Loucy (cell line): ENCODE measurements at regions not wholly inside any gene's neighbourhood (a gene's known extent, or its start where the extent isn't known, plus 50 kb on each side); places are given as distances from the start of the nearest gene placed in this dataset.

Experiments
- H2AFZ ChIP-seq: fragments of 200-600 bp; sonication (generic); 2 replicates; pipeline ENCODE4 v1.6.0; 2016; ENCODE audit warnings: antibody characterized with exemption, mild to moderate bottlenecking, low read length, moderate library complexity
- H3F3A ChIP-seq: fragments of 200-600 bp; 2 replicates; pipeline ENCODE4 v1.6.0; 2016; ENCODE audit warnings: antibody characterized with exemption, low read depth, mild to moderate bottlenecking
- H3K27me3 ChIP-seq: fragments of 200-600 bp; sonication (generic); 2 replicates; pipeline ENCODE4 v1.6.1; 2014; ENCODE audit warnings: low read length, mild to moderate bottlenecking; ENCODE audit not compliant: insufficient read depth, poor library complexity, severe bottlenecking
- H3K36me3 ChIP-seq: fragments of 200-600 bp; sonication (generic); 2 replicates; pipeline ENCODE4 v1.6.1; 2016; ENCODE audit warnings: low read length; ENCODE audit not compliant: insufficient read depth
- H3K4me1 ChIP-seq: fragments of 200-600 bp; sonication (generic); 2 replicates; pipeline ENCODE4 v1.5.1; 2014; ENCODE audit warnings: low read length, mild to moderate bottlenecking; ENCODE audit not compliant: insufficient read depth, poor library complexity, severe bottlenecking
- H3K4me2 ChIP-seq: fragments of 200-600 bp; sonication (generic); 2 replicates; pipeline ENCODE4 v1.6.0; 2014; ENCODE audit warnings: antibody characterized with exemption, low read length, low read depth, mild to moderate bottlenecking; ENCODE audit not compliant: poor library complexity, severe bottlenecking
- H3K4me3 ChIP-seq: fragments of 200-600 bp; sonication (generic); 2 replicates; pipeline ENCODE4 v1.5.1; 2014; ENCODE audit warnings: low read length, mild to moderate bottlenecking, mixed read lengths; ENCODE audit not compliant: poor library complexity, severe bottlenecking
- H3K79me2 ChIP-seq: fragments of 200-600 bp; sonication (generic); 2 replicates; pipeline ENCODE4 v1.6.1; 2014; ENCODE audit warnings: low read length; ENCODE audit not compliant: insufficient read depth
- H3K9ac ChIP-seq: fragments of 200-600 bp; sonication (generic); 2 replicates; pipeline ENCODE4 v1.6.0; 2014; ENCODE audit warnings: mild to moderate bottlenecking, low read depth, low read length, moderate library complexity; ENCODE audit not compliant: poor library complexity, severe bottlenecking
- H3K9me2 ChIP-seq: fragments of 200-600 bp; sonication (generic); replicated peaks from 2 replicates; pipeline ENCODE4 v1.6.1; 2016; ENCODE audit warnings: low read depth, low read length, mixed read lengths
- H3K9me3 ChIP-seq: fragments of 200-600 bp; sonication (generic); 2 replicates; pipeline ENCODE4 v1.6.1; 2014; ENCODE audit warnings: mild to moderate bottlenecking, antibody characterized with exemption, low read length, low read depth; ENCODE audit not compliant: insufficient read depth
- H4K20me1 ChIP-seq: fragments of 200-600 bp; sonication (generic); 2 replicates; pipeline ENCODE4 v1.6.0; 2014; ENCODE audit warnings: antibody characterized with exemption, low read length, mild to moderate bottlenecking; ENCODE audit not compliant: insufficient read depth, poor library complexity, severe bottlenecking
- EZH2phosphoT487 ChIP-seq: fragments of 200-600 bp; IDR thresholded peaks from 2 replicates; pipeline ENCODE4 v1.6.1; 2018; ENCODE audit warnings: antibody characterized with exemption, mild to moderate bottlenecking, moderate library complexity, borderline replicate concordance
- TF ChIP-seq, protein P1 (sequence below): fragments of 200-600 bp; sonication (generic); conservative IDR thresholded peaks from 2 replicates; pipeline ENCODE4 v1.5.1; 2014; ENCODE audit warnings: mild to moderate bottlenecking, antibody characterized with exemption, low read length

DNA sequence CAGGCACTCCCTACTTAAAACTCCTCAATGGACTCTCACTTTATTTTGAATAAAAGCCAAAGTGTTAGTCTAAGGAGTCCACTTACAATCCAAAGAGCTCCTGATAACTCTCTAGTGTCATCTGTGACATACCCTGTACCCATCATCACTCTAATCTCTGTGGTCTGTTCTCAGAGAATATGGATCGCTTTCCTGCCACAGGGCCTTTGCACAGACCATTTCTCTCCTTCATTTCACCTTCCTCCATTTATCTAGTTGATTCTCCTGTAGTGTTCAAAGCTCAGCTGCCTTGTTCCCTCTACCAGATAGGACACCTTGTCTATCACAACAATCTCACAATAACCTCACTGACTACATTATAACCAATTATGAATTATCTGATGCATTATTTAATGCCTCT is 185.4 kb upstream of the KBTBD8 start:
- Histone ChIP-seq H3K9ac (no peak overlapping the region), H3K4me2 (no peak overlapping the region), H3K4me3 (no peak overlapping the region), H4K20me1 (no peaks in the 10 kb centered on the region), H3K4me1 (peaks cover 23% of the 10 kb centered on the region), H3F3A (peaks cover 6% of the 10 kb centered on the region; the same call in 1 of the 2 replicates), H3K9me3 (no peaks in the 10 kb centered on the region), H3K9me2 (no peaks in the 10 kb centered on the region), H3K27me3 (no peaks in the 10 kb centered on the region), H2AFZ (no peak overlapping the region), H3K79me2 (no peaks in the 10 kb centered on the region), H3K36me3 (no peaks in the 10 kb centered on the region)
- no peak for TF ChIP-seq EZH2phosphoT487
- TF ChIP-seq, protein P1, sequence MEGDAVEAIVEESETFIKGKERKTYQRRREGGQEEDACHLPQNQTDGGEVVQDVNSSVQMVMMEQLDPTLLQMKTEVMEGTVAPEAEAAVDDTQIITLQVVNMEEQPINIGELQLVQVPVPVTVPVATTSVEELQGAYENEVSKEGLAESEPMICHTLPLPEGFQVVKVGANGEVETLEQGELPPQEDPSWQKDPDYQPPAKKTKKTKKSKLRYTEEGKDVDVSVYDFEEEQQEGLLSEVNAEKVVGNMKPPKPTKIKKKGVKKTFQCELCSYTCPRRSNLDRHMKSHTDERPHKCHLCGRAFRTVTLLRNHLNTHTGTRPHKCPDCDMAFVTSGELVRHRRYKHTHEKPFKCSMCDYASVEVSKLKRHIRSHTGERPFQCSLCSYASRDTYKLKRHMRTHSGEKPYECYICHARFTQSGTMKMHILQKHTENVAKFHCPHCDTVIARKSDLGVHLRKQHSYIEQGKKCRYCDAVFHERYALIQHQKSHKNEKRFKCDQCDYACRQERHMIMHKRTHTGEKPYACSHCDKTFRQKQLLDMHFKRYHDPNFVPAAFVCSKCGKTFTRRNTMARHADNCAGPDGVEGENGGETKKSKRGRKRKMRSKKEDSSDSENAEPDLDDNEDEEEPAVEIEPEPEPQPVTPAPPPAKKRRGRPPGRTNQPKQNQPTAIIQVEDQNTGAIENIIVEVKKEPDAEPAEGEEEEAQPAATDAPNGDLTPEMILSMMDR: no peak

- no peak overlapping the region for H2AFZ ChIP-seq
- no peaks in the 10 kb centered on the region for H3K9me2 ChIP-seq
- no peak overlapping the region for H3K4me2 ChIP-seq
- no peaks in the 10 kb centered on the region for H3K9me3 ChIP-seq
- H3K4me1 ChIP-seq: peaks cover 3% of the 10 kb centered on the region
- H3K9ac ChIP-seq: no peak overlapping the region
- H3K4me3 ChIP-seq: no peak overlapping the region
- TF ChIP-seq EZH2phosphoT487: no peak
- TF ChIP-seq, protein P1: peak; percentile 58
- H4K20me1 ChIP-seq: no peaks in the 10 kb centered on the region
- no peaks in the 10 kb centered on the region for H3F3A ChIP-seq
- no peaks in the 10 kb centered on the region for H3K79me2 ChIP-seq
- no peaks in the 10 kb centered on the region for H3K36me3 ChIP-seq
- no peaks in the 10 kb centered on the region for H3K27me3 ChIP-seq
Observed at GRCh38 chr3:66816090-66816761, 181.9 kb upstream of the KBTBD8 start.

DNA sequence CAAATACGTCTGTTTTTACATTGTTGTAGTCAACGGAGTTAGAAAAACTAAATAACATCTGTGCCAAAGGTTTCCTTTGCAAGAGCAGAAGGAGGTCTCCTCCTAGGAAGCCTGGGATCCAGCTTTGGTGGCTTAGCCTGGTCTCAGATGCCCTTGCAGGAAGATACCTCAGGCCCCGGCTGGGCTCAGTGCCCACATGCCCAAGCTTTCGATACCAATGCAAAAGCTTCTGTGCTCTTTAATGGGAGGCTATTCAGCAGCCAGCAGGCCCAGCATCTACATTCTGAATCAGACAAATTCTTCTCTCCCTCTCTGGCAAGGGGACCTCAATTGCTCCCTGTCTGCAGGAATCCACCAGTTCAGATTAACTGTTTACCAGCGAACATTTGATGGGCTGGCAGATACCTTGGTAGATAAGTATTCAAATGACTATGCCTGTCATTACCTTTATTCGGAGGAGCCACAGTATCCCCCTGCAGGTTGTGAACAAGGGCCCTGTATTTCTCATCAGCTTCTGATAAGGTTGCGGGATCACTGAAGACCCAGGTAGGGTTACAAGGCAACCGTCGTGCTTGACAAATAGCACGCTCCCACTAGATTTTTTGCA is 180.1 kb upstream of the KBTBD8 start:
- no peak overlapping the region for H3K9ac ChIP-seq
- H3K9me2 ChIP-seq: no peaks in the 10 kb centered on the region
- no peaks in the 10 kb centered on the region for H4K20me1 ChIP-seq
- H3K4me3 ChIP-seq: no peak overlapping the region
- no peak for TF ChIP-seq EZH2phosphoT487
- TF ChIP-seq, protein P1: no peak
- no peaks in the 10 kb centered on the region for H3K36me3 ChIP-seq
- no peaks in the 10 kb centered on the region for H3F3A ChIP-seq
- no peak overlapping the region for H3K4me2 ChIP-seq
- H3K9me3 ChIP-seq: no peaks in the 10 kb centered on the region
- H3K4me1 ChIP-seq: peaks cover 3% of the 10 kb centered on the region
- no peaks in the 10 kb centered on the region for H3K27me3 ChIP-seq
- H3K79me2 ChIP-seq: no peaks in the 10 kb centered on the region
- H2AFZ ChIP-seq: no peak overlapping the region
